Dedifferentiated amniotic fluid mesenchymal stem cell (primary cell): ENCODE measurements at regions not wholly inside any gene's neighbourhood (a gene's known extent, or its start where the extent isn't known, plus 50 kb on each side); places are given as distances from the start of the nearest gene placed in this dataset.

Experiments used
- DNase-seq: peaks from one replicate; pipeline ENCODE4 v3.0.0-alpha.2; 2016; ENCODE audit errors: extremely low spot score

- no peak for DNase-seq
Observed at GRCh38 chr5:103498800-103499551, 63.6 kb downstream of the NUDT12 start.

GRCh38 chr5:103498211-103498610, 64.4 kb downstream of the NUDT12 start:
- no peak for DNase-seq

- DNase-seq = no peak
Observed at GRCh38 chr5:103497781-103498180, 64.8 kb downstream of the NUDT12 start.

GRCh38 chr5:103490030-103490739, 72.4 kb downstream of the NUDT12 start:
- no peak for DNase-seq

- no peak for DNase-seq
Observed at GRCh38 chr5:103489307-103489706, 73.3 kb downstream of the NUDT12 start.

GRCh38 chr5:103487822-103488493, 74.6 kb downstream of the NUDT12 start:
- DNase-seq = no peak

- DNase-seq = no peak
Observed at GRCh38 chr5:103487218-103487617, 75.4 kb downstream of the NUDT12 start.

- DNase-seq = no peak
Observed at GRCh38 chr5:103486739-103487138, 75.8 kb downstream of the NUDT12 start.

- DNase-seq = no peak
Observed at GRCh38 chr5:103480246-103480645, 82.3 kb downstream of the NUDT12 start.

GRCh38 chr5:103477678-103478077, 84.9 kb downstream of the NUDT12 start:
- DNase-seq = no peak

- DNase-seq = no peak
Observed at GRCh38 chr5:103476811-103477210, 85.8 kb downstream of the NUDT12 start.

- peak; percentile 70 for DNase-seq
Observed at GRCh38 chr5:103475629-103476240, 86.9 kb downstream of the NUDT12 start.

- DNase-seq = no peak
Observed at GRCh38 chr5:103474677-103475076, 87.9 kb downstream of the NUDT12 start.

- no peak for DNase-seq
Observed at GRCh38 chr5:103473725-103474124, 88.9 kb downstream of the NUDT12 start.

GRCh38 chr5:103472830-103473229, 89.8 kb downstream of the NUDT12 start:
- peak; percentile 49 for DNase-seq

GRCh38 chr5:103472265-103472664, 90.3 kb downstream of the NUDT12 start:
- peak; percentile 45 for DNase-seq

GRCh38 chr5:103469288-103470040, 93.1 kb downstream of the NUDT12 start:
- DNase-seq = no peak

GRCh38 chr5:103467831-103468230, 94.8 kb downstream of the NUDT12 start:
- no peak for DNase-seq

- DNase-seq = peak; percentile 44
Observed at GRCh38 chr5:103466495-103466894, 96.1 kb downstream of the NUDT12 start.

GRCh38 chr5:103465891-103466290, 96.7 kb downstream of the NUDT12 start:
- no peak for DNase-seq

- no peak for DNase-seq
Observed at GRCh38 chr5:103464835-103465484, 97.6 kb downstream of the NUDT12 start.
